ENCODE measurements at regions not wholly inside any gene's neighbourhood (a gene's known extent, or its start where the extent isn't known, plus 50 kb on each side); places are given as distances from the start of the nearest gene placed in this dataset.
"Not testable (repeated sequence)": the region's sequence is repeated elsewhere in the genome, so short reads cannot be mapped to it uniquely, and the experiment has no call there.

GRCh38 chr2:33913071-33913616 is 314.0 kb upstream of the FAM98A start:
- DNase-seq: no peak

DNA sequence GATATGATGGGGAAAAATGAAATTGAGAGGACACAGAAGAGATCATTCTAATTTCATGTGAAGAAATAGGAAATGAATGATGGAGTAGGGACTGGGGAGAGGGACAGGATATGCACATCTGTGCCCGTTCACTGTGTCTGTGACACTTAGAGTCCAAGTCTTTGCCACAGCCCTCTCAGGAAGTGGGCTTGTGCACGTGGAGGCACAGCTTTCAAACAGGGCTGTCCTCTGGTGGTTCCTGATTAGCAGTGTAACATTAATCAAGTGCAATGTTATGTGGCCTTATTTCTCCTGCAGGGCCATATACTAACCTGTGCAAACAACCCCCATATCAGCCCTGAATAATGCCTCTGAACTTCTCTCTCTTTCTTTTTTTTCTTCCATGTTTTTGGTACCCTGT is 312.2 kb upstream of the FAM98A start:
- no peak for DNase-seq

- no peak for DNase-seq
These were observed 311.0 kb upstream of the FAM98A start for GRCh38 chr2:33909945-33910695.

DNA sequence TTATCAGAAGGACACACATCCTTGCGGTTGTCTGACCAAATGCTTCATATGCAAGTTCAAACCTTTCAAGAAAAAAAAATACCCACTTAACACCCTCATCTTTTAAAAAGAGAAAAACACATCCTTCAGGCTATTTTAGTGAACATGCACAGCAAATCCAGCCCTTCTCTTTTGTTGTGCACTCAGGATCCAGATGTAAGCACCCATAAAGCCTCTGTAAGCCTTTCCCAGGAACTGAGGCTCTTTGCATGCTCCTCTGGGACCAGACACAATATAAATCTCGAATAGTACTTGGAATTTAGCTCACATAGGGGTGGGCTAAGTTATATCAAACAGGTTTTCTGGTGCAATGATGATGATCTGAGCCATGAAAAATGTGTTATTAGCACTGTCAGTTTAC is 308.8 kb upstream of the FAM98A start:
- no peak for DNase-seq

DNA sequence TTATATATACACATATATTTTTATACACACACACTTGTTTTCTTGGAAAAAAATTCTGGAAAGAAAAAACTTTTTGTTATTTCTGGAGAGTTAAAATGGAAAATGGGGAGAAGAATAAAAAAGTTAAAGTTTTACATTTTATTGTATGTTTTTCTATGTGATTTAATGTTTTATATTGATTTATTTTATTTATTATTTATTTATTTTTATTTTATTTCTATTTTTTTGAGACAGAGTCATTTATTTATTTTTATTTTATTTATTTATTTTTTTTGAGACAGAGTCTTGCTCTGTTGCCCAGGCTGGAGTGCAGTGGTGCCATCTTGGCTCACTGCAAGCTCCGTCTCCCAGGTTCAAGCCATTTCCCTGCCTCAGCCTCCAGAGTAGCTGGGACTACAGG is 307.0 kb upstream of the FAM98A start:
- not testable (repeated sequence) for DNase-seq

- DNase-seq: no peak
These were observed 305.7 kb upstream of the FAM98A start for GRCh38 chr2:33904801-33905200.

DNA sequence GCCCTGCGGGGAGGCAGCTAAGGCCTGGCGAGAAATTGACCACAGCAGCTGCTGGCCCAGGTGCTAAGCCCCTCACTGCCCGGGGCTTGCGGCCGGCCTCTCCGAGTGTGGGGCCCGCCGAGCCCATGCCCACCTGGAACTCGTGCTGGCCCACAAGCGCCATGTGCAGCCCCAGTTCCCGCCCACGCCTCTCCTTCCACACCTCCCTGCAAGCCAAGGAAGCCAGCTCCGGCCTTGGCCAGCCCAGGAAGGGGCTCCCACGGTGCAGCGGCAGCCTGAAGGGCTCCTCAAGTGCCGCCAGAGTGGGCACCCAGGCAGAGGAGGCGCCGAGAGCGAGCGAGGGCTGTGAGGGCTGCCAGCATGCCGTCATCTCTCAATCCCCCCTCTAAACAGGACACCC is 304.6 kb upstream of the FAM98A start:
- no peak for DNase-seq

DNA sequence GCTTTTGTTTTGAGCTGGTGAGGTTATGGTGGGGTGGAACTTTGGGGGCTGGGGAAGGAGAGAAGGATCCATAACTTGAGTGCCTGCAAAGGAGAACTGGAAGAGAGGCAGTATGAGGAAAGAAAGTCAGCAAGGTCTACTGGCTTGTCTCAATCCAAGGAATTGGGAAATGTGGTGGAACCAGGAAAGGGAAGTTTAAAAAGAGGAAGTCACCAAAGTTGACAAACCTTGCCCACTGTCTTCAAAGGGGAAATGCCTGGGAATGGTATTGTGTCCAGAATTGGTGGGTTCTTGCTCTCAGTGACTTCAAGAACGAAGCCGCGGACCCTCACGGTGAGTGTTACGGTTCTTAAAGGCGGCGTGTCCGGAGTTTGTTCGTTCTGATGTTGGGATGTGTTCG is 304.1 kb upstream of the FAM98A start:
- no peak for DNase-seq

- no peak for DNase-seq
These were observed 301.5 kb upstream of the FAM98A start for GRCh38 chr2:33900610-33901009.

- DNase-seq: no peak
These were observed 298.6 kb upstream of the FAM98A start for GRCh38 chr2:33897741-33898140.

- DNase-seq: no peak
These were observed 294.7 kb upstream of the FAM98A start for GRCh38 chr2:33893824-33894223.

DNA sequence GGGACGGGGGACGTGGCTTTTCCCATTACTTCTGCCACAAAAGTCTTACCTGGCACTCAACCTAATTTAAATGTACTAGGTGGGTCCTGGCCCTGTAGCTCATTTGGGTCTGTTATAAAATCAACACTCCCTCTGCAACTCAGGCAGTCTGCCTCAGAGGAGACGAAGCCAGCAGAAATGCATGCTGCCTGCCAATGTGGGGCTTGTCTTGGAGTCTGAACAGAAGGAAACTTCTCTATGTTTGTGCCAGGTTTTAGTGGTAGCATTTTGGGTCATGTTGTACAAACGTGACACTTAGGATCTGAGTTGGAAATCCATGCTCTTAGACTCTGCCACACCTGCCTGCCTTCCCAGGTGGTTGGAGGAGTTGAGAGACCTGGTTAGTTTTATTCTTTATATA is 292.5 kb upstream of the FAM98A start:
- no peak for DNase-seq

- no peak for DNase-seq
These were observed 291.6 kb upstream of the FAM98A start for GRCh38 chr2:33890686-33891085.

DNA sequence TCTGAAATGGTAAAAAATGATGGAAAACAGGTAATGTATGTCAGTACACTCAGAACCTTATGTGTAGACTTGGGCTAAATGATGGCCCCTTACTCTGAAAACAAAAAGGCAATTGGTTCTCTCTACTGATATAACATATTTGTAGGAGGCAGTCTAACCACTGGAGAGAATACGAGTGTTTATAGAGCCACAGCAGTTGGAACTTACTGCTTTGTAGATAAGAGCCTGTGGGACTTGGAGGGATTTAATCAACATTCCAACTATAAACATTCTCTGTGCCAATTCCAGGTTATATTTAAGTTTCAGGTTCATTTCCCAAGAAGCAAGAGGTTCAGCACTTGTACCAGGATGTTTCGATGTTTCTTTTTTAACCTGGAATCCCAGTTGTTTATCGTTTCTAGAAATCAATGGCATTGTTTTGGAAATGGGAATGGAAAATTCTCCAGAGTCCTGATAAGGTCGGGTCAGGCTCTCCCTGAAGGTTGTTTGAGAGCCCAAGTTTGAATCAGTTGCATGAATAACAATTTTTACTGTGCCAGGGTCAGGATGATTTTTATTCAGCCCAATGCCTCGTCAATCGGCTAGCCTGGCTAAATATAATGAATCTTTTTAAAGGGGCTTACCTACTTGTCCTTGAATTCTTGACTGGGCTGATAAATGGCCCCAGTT is 278.4 kb upstream of the FAM98A start:
- no peak for DNase-seq

DNA sequence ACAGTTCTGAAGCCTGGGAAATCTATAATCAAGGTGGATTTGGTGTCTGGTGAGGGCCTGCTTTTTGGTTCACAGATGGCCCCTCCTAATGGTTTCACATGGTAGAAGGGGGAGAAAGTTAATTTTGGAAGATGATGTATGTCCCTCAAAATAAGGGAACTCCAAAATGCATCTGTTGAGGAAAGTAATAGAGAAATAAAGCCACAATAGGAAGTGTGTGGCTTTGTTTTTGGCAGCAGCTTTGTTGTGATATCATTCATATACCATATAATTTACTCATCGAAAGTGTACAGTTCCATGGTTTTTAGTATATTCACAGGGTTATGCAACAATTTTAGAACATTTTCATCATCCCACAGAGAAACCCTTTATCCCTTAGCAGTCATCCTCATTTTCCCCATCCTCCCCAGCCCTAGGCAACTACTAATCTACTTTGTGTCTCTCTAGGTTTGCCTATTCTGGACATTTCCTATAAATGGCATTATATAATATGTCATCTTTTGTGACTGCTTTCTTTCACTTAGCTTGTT is 274.0 kb upstream of the FAM98A start:
- DNase-seq: no peak

DNA sequence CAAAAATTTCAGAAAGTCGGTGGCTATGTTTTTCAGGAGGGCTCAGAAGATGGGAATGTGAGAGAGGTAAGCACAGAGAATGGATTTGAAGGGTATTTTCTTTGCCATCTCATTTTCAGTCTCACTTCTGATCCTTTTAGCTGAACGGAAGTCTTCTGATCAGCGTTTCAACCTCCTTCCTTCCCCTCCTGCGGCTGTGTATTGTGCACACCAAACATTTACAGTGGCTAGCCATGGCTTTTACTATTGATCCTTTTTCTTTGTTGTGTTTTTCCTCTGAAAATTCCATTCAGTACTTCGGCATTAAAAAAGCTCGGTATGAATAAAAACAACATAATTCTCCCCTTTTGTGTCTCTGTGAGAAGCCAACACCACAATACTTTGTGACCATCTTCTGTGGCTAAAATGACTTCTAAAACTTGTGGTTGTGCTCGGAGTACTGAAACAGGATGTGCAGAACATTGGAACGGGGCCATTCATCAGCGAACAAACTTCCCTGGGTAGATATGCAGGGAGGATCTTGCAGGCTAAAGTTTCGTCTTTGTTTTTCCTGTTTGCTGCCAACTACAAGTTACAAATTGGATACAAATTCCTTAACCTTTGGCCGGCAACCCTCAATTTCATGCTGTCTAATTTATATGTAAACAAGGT is 260.8 kb upstream of the FAM98A start:
- no peak for DNase-seq

DNA sequence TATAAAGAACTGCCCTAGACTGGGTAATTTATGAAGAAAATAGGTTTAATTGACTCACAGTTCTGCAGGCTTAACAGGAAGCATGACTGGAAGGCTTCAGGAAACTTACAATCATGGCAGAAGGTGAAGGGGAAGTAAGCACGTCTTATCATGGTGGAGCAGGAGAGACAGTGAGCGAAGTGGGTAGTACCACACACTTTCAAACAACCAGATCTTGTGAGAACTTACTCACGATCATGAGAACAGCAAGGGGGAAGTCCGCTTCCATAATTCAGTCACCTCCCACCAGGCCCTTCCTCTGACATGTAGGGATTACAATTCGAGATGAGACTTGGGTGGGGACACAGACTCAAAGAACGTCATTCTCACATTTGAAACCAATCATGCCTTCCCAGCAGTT is 260.1 kb upstream of the FAM98A start:
- DNase-seq: no peak

DNA sequence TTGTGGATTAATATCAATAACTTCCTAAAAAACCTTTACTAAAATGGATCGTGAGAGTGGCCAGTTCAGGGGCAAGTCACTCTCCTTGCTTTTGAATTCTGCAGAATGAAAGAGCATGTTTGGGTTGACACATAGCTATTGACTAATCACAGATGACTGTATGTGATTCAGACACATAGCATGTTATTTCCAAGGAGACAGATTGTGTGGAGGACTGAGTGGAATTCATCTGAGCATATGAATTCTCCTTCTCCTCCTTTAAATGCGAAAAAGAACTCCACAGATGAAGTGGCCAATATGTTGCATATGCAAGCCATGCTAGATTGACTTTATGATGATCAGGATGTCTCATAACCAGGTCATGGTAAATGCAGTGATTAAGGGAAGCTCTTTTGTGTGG is 249.4 kb upstream of the FAM98A start:
- no peak for DNase-seq

DNA sequence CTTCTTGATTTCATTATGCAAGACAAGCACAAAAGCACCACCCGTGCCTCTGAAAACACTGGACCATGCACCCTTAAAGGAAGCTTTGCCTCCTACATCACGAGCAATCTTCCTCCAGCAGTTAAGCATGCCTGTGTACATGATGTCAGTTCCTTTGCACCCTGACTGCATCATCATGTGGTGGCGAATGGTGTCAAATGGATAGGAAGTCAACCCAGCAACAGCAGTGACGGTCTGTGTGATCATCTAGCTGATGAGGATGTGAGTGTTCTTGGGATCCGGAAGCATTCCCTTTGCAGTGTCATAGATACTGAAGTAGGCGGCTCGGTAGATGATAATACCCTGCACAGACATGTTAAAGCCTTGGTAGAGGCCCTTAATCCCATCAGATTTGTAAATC is 240.7 kb upstream of the FAM98A start:
- no peak for DNase-seq

- DNase-seq: no peak
These were observed 237.5 kb upstream of the FAM98A start for GRCh38 chr2:33836628-33837027.

GRCh38 chr2:33835911-33836310 is 236.8 kb upstream of the FAM98A start:
- DNase-seq: no peak

GRCh38 chr2:33822964-33823363 is 223.9 kb upstream of the FAM98A start:
- no peak for DNase-seq

GRCh38 chr2:33812707-33813106 is 213.6 kb upstream of the FAM98A start:
- no peak for DNase-seq

Measured in T-helper 9 cell (primary cell).